ENCODE measurements at regions not wholly inside any gene's neighbourhood (a gene's known extent, or its start where the extent isn't known, plus 50 kb on each side); places are given as distances from the start of the nearest gene placed in this dataset.

DNA sequence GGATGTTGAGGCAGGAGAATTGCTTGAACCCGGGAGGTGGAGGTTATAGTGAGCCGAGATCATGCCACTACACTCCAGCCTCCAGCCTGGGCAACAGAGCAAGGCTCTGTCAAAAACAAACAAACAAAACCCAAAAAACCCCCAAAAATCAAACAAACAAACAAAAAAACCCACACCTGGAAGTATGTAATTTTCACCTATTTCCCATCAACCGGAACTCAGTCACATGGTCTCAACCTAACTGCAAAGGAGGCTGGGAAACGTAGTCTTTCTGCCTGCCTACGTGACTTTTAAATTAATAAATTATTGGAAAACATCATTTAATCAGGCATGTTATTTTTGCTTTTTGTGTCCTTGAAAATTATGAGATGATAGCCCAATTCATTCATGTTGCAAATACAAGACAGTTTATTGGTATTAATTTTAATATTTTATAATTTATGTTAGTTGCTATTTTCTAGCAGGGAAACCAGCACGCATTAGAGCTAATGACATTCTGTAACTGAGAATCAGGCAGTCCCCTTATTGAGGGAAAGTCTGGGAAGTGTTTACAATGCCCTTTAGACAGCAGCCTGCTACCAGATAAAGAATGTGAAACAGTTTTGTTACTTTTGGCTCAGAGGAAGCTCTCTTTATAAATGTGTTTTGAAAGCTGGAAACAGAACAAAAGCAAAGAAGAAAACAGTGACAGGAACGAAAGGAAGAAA lies 110.3 kb downstream of the NXNL2 start:
- intact Hi-C loops (cut with micrococcal nuclease) = no loop called here
- DNase-seq = no peak
- H3K4me3 Mint-ChIP-seq = no peak overlapping the region
- no peaks in the 10 kb centered on the region for H3K36me3 Mint-ChIP-seq (ENCODE audit: low read depth)
- no peak overlapping the region for H3K27ac Mint-ChIP-seq
- H3K27me3 Mint-ChIP-seq (ENCODE audit: low read depth) = peaks cover 25% of the 10 kb centered on the region
- H3K9me3 Mint-ChIP-seq = peaks cover 6% of the 10 kb centered on the region
- CTCF ChIA-PET = no interaction called here
- no peaks in the 10 kb centered on the region for H3K4me1 Mint-ChIP-seq (ENCODE audit: low read depth)

DNA sequence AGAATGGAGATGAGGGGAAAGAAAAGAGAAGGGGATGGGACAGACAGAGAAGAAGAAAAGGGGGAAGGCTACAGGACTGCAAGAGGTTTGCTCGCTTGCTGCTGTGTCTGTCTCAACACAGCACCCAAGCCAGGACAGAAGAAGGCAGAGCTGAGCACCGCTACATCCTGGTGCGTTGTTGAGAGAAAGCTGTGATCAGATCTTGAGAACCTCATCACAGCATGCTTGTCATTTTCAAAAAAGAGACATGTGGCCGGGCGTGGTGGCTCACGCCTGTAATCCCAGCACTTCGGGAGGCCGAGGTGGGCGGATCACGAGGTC lies 110.9 kb downstream of the NXNL2 start:
- Mint-ChIP-seq H3K27me3 (ENCODE audit: low read depth) (peaks cover 25% of the 10 kb centered on the region), H3K4me1 (ENCODE audit: low read depth) (no peaks in the 10 kb centered on the region), H3K9me3 (peaks cover 6% of the 10 kb centered on the region), H3K27ac (no peak overlapping the region), H3K4me3 (no peak overlapping the region), H3K36me3 (ENCODE audit: low read depth) (no peaks in the 10 kb centered on the region)
- no peak for DNase-seq
- intact Hi-C loops (cut with micrococcal nuclease) = no loop called here
- CTCF ChIA-PET = no interaction called here

DNA sequence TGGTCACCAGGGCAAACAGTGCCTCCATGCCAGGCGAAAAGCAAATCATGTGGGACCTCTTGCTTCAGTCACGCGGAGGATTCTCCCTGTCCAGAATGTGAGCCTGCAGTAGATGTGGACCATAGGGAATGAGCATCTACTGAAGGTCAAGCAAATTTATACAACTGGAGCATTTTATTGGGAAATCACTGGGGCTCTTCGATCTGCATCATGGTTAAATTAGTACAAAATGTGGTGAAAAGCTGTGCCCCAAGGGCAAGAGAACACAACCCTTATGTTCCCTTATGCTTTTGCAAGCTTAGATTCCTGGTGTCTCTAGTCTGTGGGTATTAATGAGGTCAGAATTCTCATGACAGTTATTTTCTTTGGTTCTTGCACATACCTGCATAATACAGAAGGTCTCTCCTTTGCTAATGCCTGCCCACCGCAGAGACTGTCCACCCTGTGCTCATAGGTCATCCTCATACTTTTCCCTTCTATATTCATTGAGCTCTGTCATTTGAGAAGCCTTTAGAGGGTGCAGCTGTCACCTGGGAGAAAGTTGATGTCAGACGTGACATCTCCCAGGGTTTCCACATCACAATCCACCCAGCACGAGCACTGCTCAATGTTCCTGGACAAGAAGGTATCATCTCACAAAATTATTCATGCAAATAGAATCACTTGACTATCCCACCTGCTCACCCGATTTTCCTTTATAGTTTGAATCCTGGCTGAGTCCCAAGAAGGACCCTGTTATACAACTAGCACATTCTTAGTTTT lies 111.7 kb downstream of the NXNL2 start:
- H3K4me1 Mint-ChIP-seq (ENCODE audit: low read depth) = no peaks in the 10 kb centered on the region
- no peaks in the 10 kb centered on the region for H3K36me3 Mint-ChIP-seq (ENCODE audit: low read depth)
- intact Hi-C loops (cut with micrococcal nuclease) = no loop called here
- H3K27me3 Mint-ChIP-seq (ENCODE audit: low read depth) = peaks cover 22% of the 10 kb centered on the region
- CTCF ChIA-PET = no interaction called here
- DNase-seq = no peak
- H3K4me3 Mint-ChIP-seq = no peak overlapping the region
- no peak overlapping the region for H3K27ac Mint-ChIP-seq
- peaks cover 6% of the 10 kb centered on the region for H3K9me3 Mint-ChIP-seq

DNA sequence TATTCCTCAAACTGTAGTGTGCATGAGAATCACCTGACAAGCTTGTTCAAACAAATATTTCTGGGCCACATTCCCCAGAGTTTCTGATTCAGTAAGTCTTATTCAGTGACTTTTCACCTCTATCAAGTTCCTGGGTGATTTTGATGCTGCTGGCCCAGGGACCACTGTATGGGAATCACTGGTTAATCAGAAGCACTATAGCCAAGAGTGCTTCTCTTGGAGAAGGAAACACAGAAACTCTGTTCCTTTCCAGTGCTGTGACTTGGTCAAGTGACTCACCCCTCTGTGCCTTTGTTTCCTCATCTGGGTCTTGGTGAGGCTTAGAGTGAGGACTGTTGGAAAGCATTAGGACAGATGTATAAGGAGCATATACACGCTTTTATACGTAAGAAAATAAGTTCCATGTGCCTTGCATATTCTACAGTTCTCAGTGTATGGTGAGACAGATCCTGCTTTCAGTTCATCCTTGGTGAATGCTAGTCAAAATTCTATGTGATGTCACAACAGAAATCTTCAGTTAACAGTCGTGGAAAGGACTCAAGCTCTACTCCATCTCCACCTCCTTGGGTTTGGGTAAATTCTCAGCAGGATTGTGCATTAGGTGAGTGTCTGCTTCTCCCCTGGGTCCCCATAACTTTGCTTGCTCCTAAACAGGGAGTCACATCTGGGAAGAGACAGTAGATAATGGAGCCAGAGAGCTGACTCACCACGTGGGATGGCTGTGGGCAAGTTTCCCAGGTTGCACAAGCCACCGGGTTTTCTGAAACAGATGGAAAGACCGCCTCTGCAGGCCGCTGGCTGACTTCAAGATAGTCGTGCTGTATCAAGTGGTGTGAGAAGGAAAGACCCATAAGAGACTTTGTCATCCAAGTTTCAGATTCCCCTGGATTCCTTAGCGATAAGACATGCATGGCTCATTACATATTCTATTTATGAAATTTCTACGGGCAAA lies 117.0 kb downstream of the NXNL2 start:
- Mint-ChIP-seq H3K4me3 (no peak overlapping the region), H3K4me1 (ENCODE audit: low read depth) (no peaks in the 10 kb centered on the region), H3K27me3 (ENCODE audit: low read depth) (peaks cover 17% of the 10 kb centered on the region), H3K27ac (no peak overlapping the region), H3K9me3 (no peaks in the 10 kb centered on the region), H3K36me3 (ENCODE audit: low read depth) (no peaks in the 10 kb centered on the region)
- DNase-seq = no peak
- CTCF ChIA-PET = no interaction called here
- intact Hi-C loops (cut with micrococcal nuclease) = no loop called here

DNA sequence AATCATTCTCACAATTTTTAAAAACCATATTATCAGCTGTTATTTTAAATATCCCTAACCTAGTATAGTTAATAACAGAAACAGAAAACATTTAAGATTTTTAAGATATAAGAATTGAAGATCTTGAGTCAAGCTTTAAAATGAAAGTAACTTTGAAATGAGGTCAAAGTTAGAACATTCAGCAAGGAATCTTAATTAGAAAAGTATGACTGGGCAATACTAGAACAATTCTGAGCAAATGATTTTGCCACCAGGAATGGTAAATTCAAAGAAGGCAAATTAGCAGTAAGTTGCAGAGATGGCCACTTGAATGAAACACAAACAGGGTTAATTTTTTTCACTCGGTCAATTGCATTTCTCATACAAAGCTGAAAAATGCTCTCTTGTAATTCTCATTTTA lies 117.9 kb downstream of the NXNL2 start:
- Mint-ChIP-seq H3K9me3 (no peaks in the 10 kb centered on the region), H3K4me1 (ENCODE audit: low read depth) (no peaks in the 10 kb centered on the region), H3K27ac (no peak overlapping the region), H3K36me3 (ENCODE audit: low read depth) (no peaks in the 10 kb centered on the region), H3K27me3 (ENCODE audit: low read depth) (peaks cover 17% of the 10 kb centered on the region), H3K4me3 (no peak overlapping the region)
- CTCF ChIA-PET = no interaction called here
- no peak for DNase-seq
- intact Hi-C loops (cut with micrococcal nuclease) = no loop called here

DNA sequence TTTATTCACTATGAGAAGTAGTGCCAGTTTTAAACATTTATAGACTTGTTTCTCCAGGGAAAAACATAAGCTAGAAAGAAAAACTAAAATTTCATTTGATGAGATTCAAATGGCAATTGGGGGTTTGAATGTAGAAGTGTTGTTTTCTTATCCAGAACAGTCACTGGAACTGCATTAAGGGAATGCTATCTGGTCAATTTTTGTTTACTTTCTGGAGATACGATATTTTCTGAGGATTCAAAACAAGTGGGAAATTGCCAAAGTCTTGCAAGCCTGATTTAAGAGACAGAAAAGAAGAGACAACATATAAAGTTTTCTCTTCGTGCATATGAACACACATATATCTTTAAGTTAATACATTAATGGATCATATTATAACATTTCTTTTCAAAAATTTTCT lies 118.4 kb downstream of the NXNL2 start:
- intact Hi-C loops (cut with micrococcal nuclease) = no loop called here
- peaks cover 17% of the 10 kb centered on the region for H3K27me3 Mint-ChIP-seq (ENCODE audit: low read depth)
- no peak for DNase-seq
- CTCF ChIA-PET = no interaction called here
- H3K9me3 Mint-ChIP-seq = no peaks in the 10 kb centered on the region
- no peak overlapping the region for H3K27ac Mint-ChIP-seq
- no peaks in the 10 kb centered on the region for H3K36me3 Mint-ChIP-seq (ENCODE audit: low read depth)
- no peak overlapping the region for H3K4me3 Mint-ChIP-seq
- H3K4me1 Mint-ChIP-seq (ENCODE audit: low read depth) = no peaks in the 10 kb centered on the region

DNA sequence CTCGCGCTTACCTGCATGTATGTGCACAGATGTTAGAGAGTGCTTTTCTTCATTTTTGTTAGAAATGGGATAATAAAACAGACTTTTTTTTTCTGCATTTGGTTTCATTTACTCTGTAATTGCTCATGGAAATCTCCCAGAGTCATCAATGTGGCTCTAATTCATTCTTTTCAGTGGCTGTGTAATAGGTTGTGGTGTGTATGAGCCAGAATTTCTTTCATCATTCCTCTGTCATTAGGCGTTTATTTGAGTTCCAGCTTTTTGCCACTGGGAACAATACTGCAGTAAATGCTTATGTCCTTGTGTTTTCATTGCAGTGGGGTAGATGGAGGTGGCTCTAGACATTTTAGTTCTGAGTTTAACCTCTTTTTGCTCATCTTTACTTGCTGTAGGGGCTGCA lies 118.9 kb downstream of the NXNL2 start:
- Mint-ChIP-seq H3K36me3 (ENCODE audit: low read depth) (no peaks in the 10 kb centered on the region), H3K9me3 (no peaks in the 10 kb centered on the region), H3K4me1 (ENCODE audit: low read depth) (no peaks in the 10 kb centered on the region), H3K27ac (no peak overlapping the region), H3K27me3 (ENCODE audit: low read depth) (peaks cover 17% of the 10 kb centered on the region), H3K4me3 (no peak overlapping the region)
- CTCF ChIA-PET = no interaction called here
- intact Hi-C loops (cut with micrococcal nuclease) = no loop called here
- DNase-seq = no peak

DNA sequence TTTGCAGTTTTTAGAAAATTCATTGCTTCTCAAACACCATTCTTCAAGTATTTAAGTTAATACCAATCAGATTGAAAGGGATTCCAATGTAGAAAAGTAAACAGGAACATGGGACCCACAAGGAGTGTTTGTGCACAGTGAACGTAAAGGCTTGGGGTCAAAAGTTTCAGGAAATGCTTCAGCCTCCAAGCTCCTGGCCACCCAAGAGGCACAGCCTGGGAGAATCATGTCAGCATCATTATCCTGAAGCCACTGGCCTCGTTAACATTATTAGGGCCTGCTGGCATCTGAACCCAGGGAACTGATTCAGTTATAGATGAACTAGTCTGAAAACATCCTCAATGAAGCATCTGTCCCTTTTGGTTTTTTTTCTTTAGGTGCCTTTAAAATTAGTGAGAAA lies 122.9 kb downstream of the NXNL2 start:
- Mint-ChIP-seq H3K36me3 (ENCODE audit: low read depth) (no peaks in the 10 kb centered on the region), H3K27ac (no peak overlapping the region), H3K4me1 (ENCODE audit: low read depth) (no peaks in the 10 kb centered on the region), H3K9me3 (no peaks in the 10 kb centered on the region), H3K27me3 (ENCODE audit: low read depth) (peaks cover 14% of the 10 kb centered on the region), H3K4me3 (no peak overlapping the region)
- no peak for DNase-seq
- CTCF ChIA-PET = no interaction called here
- intact Hi-C loops (cut with micrococcal nuclease) = no loop called here

DNA sequence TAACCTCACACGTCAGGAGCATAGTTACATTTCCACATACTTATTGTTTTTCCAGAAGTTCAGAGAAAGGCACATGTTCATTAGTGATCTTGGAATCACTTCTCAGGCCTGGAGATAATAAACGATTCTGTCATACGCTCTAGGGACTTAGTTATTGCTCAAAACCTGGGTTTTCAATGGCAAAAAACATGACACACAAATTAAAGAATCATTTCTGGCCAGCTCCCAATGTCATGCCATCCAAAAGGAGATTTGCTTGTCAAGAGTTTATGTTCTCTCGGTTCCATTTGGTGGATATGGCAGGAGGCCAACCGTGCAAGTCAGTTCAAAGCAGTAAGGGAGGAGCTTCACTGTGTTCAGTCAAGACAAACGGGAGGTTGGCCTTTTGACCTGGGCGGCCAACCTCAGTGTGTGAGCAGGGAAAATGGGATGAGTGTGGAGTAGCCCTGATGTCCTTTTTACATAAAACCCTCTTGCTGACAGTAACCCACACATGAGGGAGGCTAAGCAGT lies 123.4 kb downstream of the NXNL2 start:
- CTCF ChIA-PET = no interaction called here
- Mint-ChIP-seq H3K9me3 (no peaks in the 10 kb centered on the region), H3K4me1 (ENCODE audit: low read depth) (no peaks in the 10 kb centered on the region), H3K4me3 (no peak overlapping the region), H3K27me3 (ENCODE audit: low read depth) (peaks cover 13% of the 10 kb centered on the region), H3K36me3 (ENCODE audit: low read depth) (no peaks in the 10 kb centered on the region), H3K27ac (no peak overlapping the region)
- intact Hi-C loops (cut with micrococcal nuclease) = no loop called here
- no peak for DNase-seq

DNA sequence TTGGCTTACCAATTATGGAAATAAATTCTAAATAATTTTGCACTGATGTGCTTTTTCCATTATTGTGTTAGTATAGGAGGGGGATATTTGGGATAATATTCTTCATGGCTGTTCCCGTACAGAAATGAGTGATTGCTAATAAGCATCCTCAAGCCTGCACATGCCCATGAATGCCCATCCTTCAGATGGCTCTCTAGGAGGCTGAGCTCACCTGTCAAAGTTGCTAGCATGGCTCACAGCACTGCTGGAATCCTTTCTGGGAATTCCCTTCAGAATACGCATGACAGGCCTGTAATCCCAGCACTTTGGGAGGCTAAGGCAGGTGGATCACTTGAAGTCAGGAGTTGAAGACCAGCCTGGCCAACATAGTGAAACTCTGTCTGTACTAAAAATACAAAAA lies 124.1 kb downstream of the NXNL2 start:
- Mint-ChIP-seq H3K4me3 (no peak overlapping the region), H3K36me3 (ENCODE audit: low read depth) (no peaks in the 10 kb centered on the region), H3K4me1 (ENCODE audit: low read depth) (no peaks in the 10 kb centered on the region), H3K27me3 (ENCODE audit: low read depth) (peaks cover 13% of the 10 kb centered on the region), H3K9me3 (no peaks in the 10 kb centered on the region), H3K27ac (no peak overlapping the region)
- DNase-seq = no peak
- CTCF ChIA-PET = no interaction called here
- intact Hi-C loops (cut with micrococcal nuclease) = no loop called here

DNA sequence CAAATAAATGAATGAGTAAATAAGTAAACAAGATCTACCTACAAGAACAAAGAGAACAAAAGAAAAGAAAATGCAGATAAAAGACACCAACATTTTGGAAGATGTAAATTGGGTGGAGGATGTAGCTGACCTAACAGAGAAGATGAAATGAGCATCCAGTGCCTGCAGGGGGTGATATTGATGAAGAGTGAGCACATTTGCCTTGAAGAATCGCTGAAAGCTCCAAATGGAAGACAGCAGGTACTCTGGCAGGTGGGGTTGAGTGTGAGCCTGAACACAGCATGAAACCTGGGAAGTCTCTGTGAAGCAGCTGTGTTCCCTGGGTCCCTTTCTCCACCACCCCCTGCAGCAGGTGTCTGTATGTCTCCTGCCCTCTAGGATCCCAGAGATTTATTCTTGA lies 125.6 kb downstream of the NXNL2 start:
- Mint-ChIP-seq H3K27me3 (ENCODE audit: low read depth) (peaks cover 8% of the 10 kb centered on the region), H3K36me3 (ENCODE audit: low read depth) (no peaks in the 10 kb centered on the region), H3K9me3 (no peaks in the 10 kb centered on the region), H3K27ac (no peak overlapping the region), H3K4me1 (ENCODE audit: low read depth) (no peaks in the 10 kb centered on the region), H3K4me3 (no peak overlapping the region)
- CTCF ChIA-PET = interaction anchor here (0.6 to 1.1 kb wide), 6 partner anchors 36 to 619 kb away, joined by 3 to 7 read pairs (median 3); no protein-coding TSS in a partner anchor
- DNase-seq = peak; percentile 32
- intact Hi-C loops (cut with micrococcal nuclease) = loop anchor here (2.0 kb wide), 1 partner anchor 340 kb away; no protein-coding TSS in a partner anchor

DNA sequence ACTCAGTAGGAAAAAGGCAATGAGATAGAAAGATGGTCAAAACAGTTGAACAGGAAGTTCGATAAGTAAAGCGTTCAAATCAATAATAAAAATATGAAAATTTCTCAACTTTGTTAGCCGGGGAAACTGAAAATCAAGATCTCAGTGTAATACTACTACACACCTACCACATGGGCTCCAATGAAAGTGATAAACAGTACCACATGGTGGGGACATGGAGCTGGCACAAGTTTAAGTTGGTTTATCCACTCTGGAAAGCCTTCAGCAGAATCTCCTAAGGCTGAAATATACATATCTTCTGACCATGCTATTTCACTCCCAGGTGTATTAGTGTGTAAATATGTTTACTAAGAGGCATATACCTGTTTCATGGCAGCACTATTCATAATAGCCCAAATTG lies 126.8 kb downstream of the NXNL2 start:
- no peak overlapping the region for H3K4me3 Mint-ChIP-seq
- H3K27me3 Mint-ChIP-seq (ENCODE audit: low read depth) = peaks cover 6% of the 10 kb centered on the region
- DNase-seq = no peak
- H3K4me1 Mint-ChIP-seq (ENCODE audit: low read depth) = no peaks in the 10 kb centered on the region
- no peaks in the 10 kb centered on the region for H3K9me3 Mint-ChIP-seq
- H3K36me3 Mint-ChIP-seq (ENCODE audit: low read depth) = no peaks in the 10 kb centered on the region
- intact Hi-C loops (cut with micrococcal nuclease) = loop anchor here (2.0 kb wide), 1 partner anchor 339 kb away; no protein-coding TSS in a partner anchor
- CTCF ChIA-PET = no interaction called here
- no peak overlapping the region for H3K27ac Mint-ChIP-seq
